ENCODE measurements at regions not wholly inside any gene's neighbourhood (a gene's known extent, or its start where the extent isn't known, plus 50 kb on each side); places are given as distances from the start of the nearest gene placed in this dataset.

- TF ChIP-seq MYC (IDR thresholded peaks at IDR 0.05; ENCODE audit: low read depth, low read length) (no peak), CTCF (IDR thresholded peaks at IDR 0.05; ENCODE audit: extremely low read depth in 1 of 2, insufficient read depth in 1 of 2, low read depth in 1 of 2, low read length in 2 of 2) (no peak)
Measured at GRCh38 chr12:46103559-46104383, 113.4 kb upstream of the SCAF11 start.

All from endothelial cell of umbilical vein (primary cell).